CD14-positive monocyte (primary cell): ENCODE measurements at regions not wholly inside any gene's neighbourhood (a gene's known extent, or its start where the extent isn't known, plus 50 kb on each side); places are given as distances from the start of the nearest gene placed in this dataset.

Experiments
- DNase-seq, 3 donors: peaks; one replicate each; pipeline ENCODE4 v3.0.0-alpha.2; 2011 to 2022
- H2AFZ ChIP-seq: 2 replicates; pipeline ENCODE4 v1.6.0; 2012; ENCODE audit warnings: mild to moderate bottlenecking, low read depth, low read length, inconsistent platforms; ENCODE audit not compliant: insufficient read depth, poor library complexity, severe bottlenecking
- H3K27ac ChIP-seq, 2 donors: 1 replicate in 1 of 2; 2 replicates in 1 of 2; pipeline ENCODE4 v1.5.1; 2012 to 2013; ENCODE audit warnings: low read length in 2 of 2, control low read depth in 1 of 2, inconsistent platforms in 1 of 2, low read depth in 1 of 2, mild to moderate bottlenecking in 1 of 2
- H3K27me3 ChIP-seq, 2 donors: one replicate each; pipeline versions ENCODE4 v1.6.0 to v1.6.1; 2011 to 2013; ENCODE audit warnings: low read length in 2 of 2; ENCODE audit not compliant: control insufficient read depth in 2 of 2, insufficient read depth in 2 of 2
- H3K36me3 ChIP-seq, 2 donors: replicated peaks in 1 of 2; 1 replicate in 1 of 2; 2 replicates in 1 of 2; pipeline versions ENCODE4 v1.5.1 to v1.6.1; 2012 to 2013; ENCODE audit warnings: low read length in 2 of 2, control low read depth in 1 of 2, inconsistent platforms in 1 of 2, mild to moderate bottlenecking in 1 of 2; ENCODE audit not compliant: insufficient read depth in 2 of 2, control insufficient read depth in 1 of 2
- H3K4me1 ChIP-seq, 2 donors: 1 replicate in 1 of 2; 2 replicates in 1 of 2; pipeline versions ENCODE4 v1.5.1 to v1.6.1; 2012 to 2013; ENCODE audit warnings: low read length in 2 of 2, control low read depth in 1 of 2, inconsistent platforms in 1 of 2, mild to moderate bottlenecking in 1 of 2, moderate library complexity in 1 of 2; ENCODE audit not compliant: insufficient read depth in 2 of 2, control insufficient read depth in 1 of 2
- H3K4me2 ChIP-seq: replicated peaks from 2 replicates; pipeline ENCODE3; 2012; ENCODE audit warnings: low read length, moderate library complexity, mild to moderate bottlenecking; ENCODE audit not compliant: poor library complexity, severe bottlenecking; ENCODE audit errors: extremely low read depth
- H3K4me3 ChIP-seq, 3 experiments: fragments of 200-600 bp in 1 of 3; sonication (generic) in 1 of 3; replicated peaks in 1 of 3; 1 replicate in 2 of 3; 2 replicates in 1 of 3; pipeline ENCODE4 v1.5.1; 2011 to 2013; ENCODE audit warnings: low read length in 3 of 3, mild to moderate bottlenecking in 3 of 3, control low read depth in 2 of 3, low read depth in 2 of 3, inconsistent platforms in 1 of 3, moderate library complexity in 1 of 3
- H3K79me2 ChIP-seq: 2 replicates; pipeline ENCODE4 v1.6.0; 2012; ENCODE audit warnings: mild to moderate bottlenecking, control low read depth, inconsistent platforms, low read length, moderate library complexity; ENCODE audit not compliant: insufficient read depth
- H3K9ac ChIP-seq: 2 replicates; pipeline ENCODE4 v1.6.0; 2017; ENCODE audit warnings: low read length, mild to moderate bottlenecking; ENCODE audit not compliant: insufficient read depth, poor library complexity, severe bottlenecking
- H3K9me3 ChIP-seq, 2 donors: replicated peaks in 1 of 2; 1 replicate in 1 of 2; 2 replicates in 1 of 2; pipeline versions ENCODE4 v1.5.1 to v1.6.1; 2012 to 2013; ENCODE audit warnings: low read length in 2 of 2, control low read depth in 1 of 2; ENCODE audit not compliant: control insufficient read depth in 1 of 2, insufficient read depth in 1 of 2
- H4K20me1 ChIP-seq: 2 replicates; pipeline ENCODE4 v1.6.0; 2012; ENCODE audit warnings: mild to moderate bottlenecking, low read length, control low read depth, moderate library complexity; ENCODE audit not compliant: insufficient read depth
- H3K27ac Mint-ChIP-seq, 7 donors: one replicate each; pipeline ENCODE4 v1.8.0; 2020; ENCODE audit warnings: mild to moderate bottlenecking in 7 of 7, mixed read lengths in 7 of 7, moderate library complexity in 6 of 7, inconsistent platforms in 2 of 7
- H3K27me3 Mint-ChIP-seq, 3 donors: one replicate each; pipeline ENCODE4 v1.8.0; 2021 to 2022; ENCODE audit warnings: low read depth in 3 of 3, mild to moderate bottlenecking in 3 of 3, mixed read lengths in 3 of 3, moderate library complexity in 3 of 3, inconsistent platforms in 1 of 3
- H3K36me3 Mint-ChIP-seq, 2 donors: one replicate each; pipeline ENCODE4 v1.8.0; 2020; ENCODE audit warnings: mixed read lengths in 2 of 2, inconsistent platforms in 1 of 2, mild to moderate bottlenecking in 1 of 2
- H3K4me1 Mint-ChIP-seq: one replicate; pipeline ENCODE4 v1.8.0; 2020; ENCODE audit warnings: mild to moderate bottlenecking, mixed read lengths
- H3K4me3 Mint-ChIP-seq, 2 donors: one replicate each; pipeline ENCODE4 v1.8.0; 2020; ENCODE audit warnings: mild to moderate bottlenecking in 2 of 2, mixed read lengths in 2 of 2, moderate library complexity in 1 of 2
- H3K9me3 Mint-ChIP-seq, 7 donors: one replicate each; pipeline ENCODE4 v1.8.0; 2020 to 2022; ENCODE audit warnings: mixed read lengths in 7 of 7, mild to moderate bottlenecking in 6 of 7, moderate library complexity in 6 of 7, inconsistent platforms in 2 of 7
- WGBS: methylation state at CpG from one replicate; pipeline ENCODE4 v1.1.5; 2013; ENCODE audit warnings: missing lambda C conversion rate; ENCODE audit not compliant: insufficient coverage; 5-methylcytosine and 5-hydroxymethylcytosine counted together
- intact Hi-C, 2 donors: fragments of 100-400 bp; cut with micrococcal nuclease; formaldehyde crosslinking; loops; one replicate each; pipeline versions ENCODE4 v1.15.0 to v1.15.1; 2023
- TF ChIP-seq, protein P1 (sequence below): fragments of 200-600 bp; IDR thresholded peaks from one replicate; pipeline ENCODE4 v1.8.0; 2022; ENCODE audit warnings: antibody characterized with exemption, mild to moderate bottlenecking

DNA sequence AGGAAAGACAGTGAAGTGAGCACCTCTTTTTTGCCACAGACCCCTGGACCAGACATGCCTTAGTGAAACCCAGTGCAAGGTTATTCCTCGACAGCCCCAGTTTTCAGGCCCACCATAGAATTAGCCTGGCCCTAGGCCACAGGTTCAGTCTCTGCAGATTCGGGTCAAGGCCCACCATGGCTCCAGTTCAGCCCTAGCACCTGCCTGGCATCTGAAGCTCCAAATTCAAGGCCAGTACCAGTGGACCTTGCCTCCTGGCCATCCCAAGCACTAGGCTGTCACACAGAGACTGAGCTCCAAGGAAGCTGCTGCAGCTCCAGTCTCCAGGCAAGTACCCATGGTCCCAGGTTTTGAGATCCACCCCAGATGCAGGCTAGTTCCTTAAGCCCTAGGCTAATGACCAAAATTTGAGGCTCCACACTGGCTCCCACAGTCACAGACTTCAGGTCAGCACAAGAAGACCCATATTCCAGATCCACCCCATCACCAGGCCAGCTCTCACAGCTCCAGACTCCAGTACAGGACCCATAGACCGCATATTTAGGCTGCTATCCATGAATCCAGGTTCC lies 877.5 kb upstream of the ADGRB3 start:
- Histone ChIP-seq H3K4me2 (no peak overlapping the region), H3K4me1 (no peaks in the 10 kb centered on the region), H3K36me3 (no peaks in the 10 kb centered on the region), H3K9me3 (peaks cover 17 to 24% of the 10 kb centered on the region in 2 donors), H4K20me1 (no peaks in the 10 kb centered on the region), H3K9ac (no peak overlapping the region), H3K79me2 (no peaks in the 10 kb centered on the region), H3K27me3 (no peaks in the 10 kb centered on the region), H3K4me3 (no peak overlapping the region), H2AFZ (no peak overlapping the region), H3K27ac (no peak overlapping the region)
- TF ChIP-seq, protein P1, sequence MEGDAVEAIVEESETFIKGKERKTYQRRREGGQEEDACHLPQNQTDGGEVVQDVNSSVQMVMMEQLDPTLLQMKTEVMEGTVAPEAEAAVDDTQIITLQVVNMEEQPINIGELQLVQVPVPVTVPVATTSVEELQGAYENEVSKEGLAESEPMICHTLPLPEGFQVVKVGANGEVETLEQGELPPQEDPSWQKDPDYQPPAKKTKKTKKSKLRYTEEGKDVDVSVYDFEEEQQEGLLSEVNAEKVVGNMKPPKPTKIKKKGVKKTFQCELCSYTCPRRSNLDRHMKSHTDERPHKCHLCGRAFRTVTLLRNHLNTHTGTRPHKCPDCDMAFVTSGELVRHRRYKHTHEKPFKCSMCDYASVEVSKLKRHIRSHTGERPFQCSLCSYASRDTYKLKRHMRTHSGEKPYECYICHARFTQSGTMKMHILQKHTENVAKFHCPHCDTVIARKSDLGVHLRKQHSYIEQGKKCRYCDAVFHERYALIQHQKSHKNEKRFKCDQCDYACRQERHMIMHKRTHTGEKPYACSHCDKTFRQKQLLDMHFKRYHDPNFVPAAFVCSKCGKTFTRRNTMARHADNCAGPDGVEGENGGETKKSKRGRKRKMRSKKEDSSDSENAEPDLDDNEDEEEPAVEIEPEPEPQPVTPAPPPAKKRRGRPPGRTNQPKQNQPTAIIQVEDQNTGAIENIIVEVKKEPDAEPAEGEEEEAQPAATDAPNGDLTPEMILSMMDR, result no peak
- no peaks in the 10 kb centered on the region for H3K36me3 Mint-ChIP-seq
- 80% methylated on average over 3 of the region's 3 CpGs for WGBS
- peaks cover 0 to 2% (median 0%) of the 10 kb centered on the region in 3 donors for H3K27me3 Mint-ChIP-seq
- H3K27ac Mint-ChIP-seq, result no peak overlapping the region
- H3K4me1 Mint-ChIP-seq, result no peaks in the 10 kb centered on the region
- peaks cover 4 to 18% (median 11%) of the 10 kb centered on the region in 7 donors for H3K9me3 Mint-ChIP-seq
- intact Hi-C loops, result no loop called here
- no peak for DNase-seq
- H3K4me3 Mint-ChIP-seq, result no peak overlapping the region

DNA sequence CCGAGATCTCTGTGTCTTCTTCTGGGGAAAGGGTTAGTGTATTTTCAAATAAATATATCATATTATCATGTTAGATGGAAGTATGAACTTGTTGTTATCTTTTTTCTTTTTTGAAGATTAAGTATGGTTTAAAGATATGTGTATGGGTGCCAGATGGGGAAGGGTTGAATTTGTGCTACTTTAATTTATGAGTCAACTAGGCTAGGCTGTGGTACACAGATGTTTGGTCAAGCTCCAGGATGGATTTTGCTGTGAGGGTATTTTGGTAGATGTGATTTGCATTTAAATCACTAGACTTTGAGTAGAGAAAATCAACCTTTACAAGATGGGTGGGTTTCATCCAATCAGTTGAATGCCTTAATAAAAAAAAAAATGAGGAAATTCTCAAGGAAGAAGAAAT lies 886.6 kb upstream of the ADGRB3 start:
- Histone ChIP-seq H3K9me3 (peaks cover 0 to 4% of the 10 kb centered on the region in 2 donors), H3K4me1 (no peaks in the 10 kb centered on the region), H3K79me2 (no peaks in the 10 kb centered on the region), H3K4me3 (no peak overlapping the region), H3K36me3 (no peaks in the 10 kb centered on the region), H3K9ac (no peak overlapping the region), H2AFZ (no peak overlapping the region), H3K4me2 (no peak overlapping the region), H3K27ac (no peak overlapping the region), H4K20me1 (no peaks in the 10 kb centered on the region), H3K27me3 (no peaks in the 10 kb centered on the region)
- H3K4me1 Mint-ChIP-seq, result no peaks in the 10 kb centered on the region
- TF ChIP-seq, protein P1, result no peak
- no peaks in the 10 kb centered on the region for H3K27me3 Mint-ChIP-seq
- H3K9me3 Mint-ChIP-seq, result peaks cover 0 to 11% (median 5%) of the 10 kb centered on the region in 7 donors
- H3K36me3 Mint-ChIP-seq, result no peaks in the 10 kb centered on the region
- no peak overlapping the region for H3K27ac Mint-ChIP-seq
- intact Hi-C loops, result no loop called here
- H3K4me3 Mint-ChIP-seq, result no peak overlapping the region
- no peak for DNase-seq
- no CpG with 5 or more reads among the region's 1 CpG for WGBS
